Osteocyte (in vitro differentiated cells): ENCODE measurements at regions not wholly inside any gene's neighbourhood (a gene's known extent, or its start where the extent isn't known, plus 50 kb on each side); places are given as distances from the start of the nearest gene placed in this dataset.
"Not testable (repeated sequence)": the region's sequence is repeated elsewhere in the genome, so short reads cannot be mapped to it uniquely, and the experiment has no call there.

Experiments used
- DNase-seq: peaks from one replicate; pipeline ENCODE4 v3.0.0; 2021; ENCODE audit warnings: mixed read lengths; ENCODE audit not compliant: unreplicated experiment; ENCODE audit errors: extremely low spot score
- H3K27ac Mint-ChIP-seq: one replicate; pipeline ENCODE4 v1.8.0; 2021; ENCODE audit warnings: mild to moderate bottlenecking, mixed read lengths; ENCODE audit not compliant: unreplicated experiment
- H3K27me3 Mint-ChIP-seq: one replicate; pipeline ENCODE4 v1.8.0; 2021; ENCODE audit warnings: mixed read lengths; ENCODE audit not compliant: unreplicated experiment
- H3K36me3 Mint-ChIP-seq: one replicate; pipeline ENCODE4 v1.8.0; 2021; ENCODE audit warnings: mixed read lengths; ENCODE audit not compliant: unreplicated experiment
- H3K4me1 Mint-ChIP-seq: one replicate; pipeline ENCODE4 v1.8.0; 2021; ENCODE audit warnings: mixed read lengths; ENCODE audit not compliant: unreplicated experiment
- H3K4me3 Mint-ChIP-seq: one replicate; pipeline ENCODE4 v1.8.0; 2021; ENCODE audit warnings: mild to moderate bottlenecking, moderate library complexity, mixed read lengths; ENCODE audit not compliant: unreplicated experiment
- H3K9me3 Mint-ChIP-seq: one replicate; pipeline ENCODE4 v1.8.0; 2021; ENCODE audit warnings: mixed read lengths; ENCODE audit not compliant: unreplicated experiment
- CTCF ChIP-seq: fragments of 200-600 bp; sonication (generic); IDR thresholded peaks from 2 replicates; pipeline ENCODE4 v1.5.0; 2021; ENCODE audit warnings: antibody characterized with exemption, mild to moderate bottlenecking, moderate library complexity

DNA sequence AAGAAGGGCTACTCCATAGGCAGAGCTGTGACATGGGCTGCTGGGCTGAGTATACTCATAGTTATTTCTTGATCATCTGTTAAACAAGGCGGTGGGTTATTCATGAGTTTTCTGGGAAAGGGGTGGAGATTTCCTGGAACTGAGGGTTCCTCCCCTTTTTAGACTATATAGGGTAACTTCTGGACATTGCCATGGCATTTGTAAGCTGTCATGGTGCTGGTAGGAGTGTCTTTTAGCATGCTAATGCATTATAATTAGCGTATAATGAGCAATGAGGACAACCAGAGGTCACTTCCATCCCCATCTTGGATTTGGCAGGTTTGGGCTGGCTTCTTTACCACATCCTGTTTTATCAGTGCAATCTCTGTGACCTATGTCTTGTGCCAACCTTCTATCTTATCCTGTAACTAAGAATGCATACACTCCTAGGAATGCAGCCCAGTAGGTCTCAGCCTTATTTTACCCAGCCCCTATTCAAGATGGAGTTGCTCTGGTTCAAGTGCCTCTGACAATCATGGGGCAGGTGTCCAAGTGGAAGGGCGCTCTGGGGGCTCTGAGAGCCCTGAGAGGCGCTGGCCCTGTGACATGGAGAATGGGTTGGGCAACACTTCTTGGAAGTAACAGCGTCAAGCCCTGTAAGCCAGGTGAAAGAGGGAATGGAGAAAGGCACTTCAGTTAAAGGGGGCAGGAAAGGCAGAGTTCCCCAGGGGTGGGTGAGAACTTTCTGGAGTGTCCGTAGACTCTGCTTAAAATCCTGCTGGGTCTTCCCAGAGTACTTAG, 354.2 kb upstream of the SULF2 start:
- no peaks in the 10 kb centered on the region for H3K36me3 Mint-ChIP-seq
- H3K27ac Mint-ChIP-seq, result no peak overlapping the region
- no peak for DNase-seq
- no peak for TF ChIP-seq CTCF
- H3K27me3 Mint-ChIP-seq, result peaks cover 56% of the 10 kb centered on the region
- H3K9me3 Mint-ChIP-seq, result peaks cover 4% of the 10 kb centered on the region
- H3K4me3 Mint-ChIP-seq, result no peak overlapping the region
- H3K4me1 Mint-ChIP-seq, result no peaks in the 10 kb centered on the region

DNA sequence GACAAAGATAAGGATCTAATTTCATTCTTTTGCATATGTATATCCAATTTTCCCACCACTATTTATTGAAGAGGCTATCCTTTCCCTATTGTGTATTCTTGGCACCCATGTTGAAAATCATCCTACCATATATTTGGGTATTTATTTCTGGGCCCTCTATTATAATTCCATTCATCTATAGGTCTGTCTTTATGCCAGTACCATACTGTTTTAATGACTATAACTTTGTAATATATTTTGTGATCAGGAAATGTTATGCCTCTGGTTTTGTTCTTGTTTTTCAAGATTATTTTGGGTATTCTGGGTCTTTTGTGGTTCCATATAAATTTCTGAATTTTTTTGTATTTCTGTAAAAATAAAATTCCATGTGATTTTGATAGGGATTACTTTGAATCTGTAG, 347.6 kb upstream of the SULF2 start:
- Mint-ChIP-seq H3K4me3 (no peak overlapping the region), H3K27me3 (peaks cover 53% of the 10 kb centered on the region), H3K9me3 (peaks cover 14% of the 10 kb centered on the region), H3K4me1 (peaks cover 10% of the 10 kb centered on the region), H3K36me3 (peaks cover 2% of the 10 kb centered on the region), H3K27ac (no peak overlapping the region)
- no peak for TF ChIP-seq CTCF
- no peak for DNase-seq

DNA sequence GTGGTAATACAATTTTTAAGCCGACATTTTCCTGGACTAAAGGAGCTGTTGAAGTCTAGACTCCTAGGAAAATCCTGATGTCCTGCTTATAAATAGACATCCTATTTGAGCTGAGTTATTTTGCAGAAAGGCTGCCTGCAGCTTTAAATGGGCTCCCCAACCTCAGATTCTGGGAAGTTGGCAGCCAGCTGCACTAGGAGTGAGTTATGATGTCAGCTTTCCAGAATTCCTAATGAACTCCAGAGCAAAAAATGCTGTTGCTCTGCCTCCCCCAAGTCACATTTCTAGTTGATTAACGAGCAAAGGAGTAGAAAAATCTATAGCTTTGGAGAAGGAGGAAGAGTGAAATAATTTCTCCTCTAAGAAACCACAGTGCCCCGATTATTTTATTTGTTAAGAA, 346.3 kb upstream of the SULF2 start:
- no peak overlapping the region for H3K4me3 Mint-ChIP-seq
- H3K4me1 Mint-ChIP-seq, result peaks cover 10% of the 10 kb centered on the region
- peaks cover 48% of the 10 kb centered on the region for H3K27me3 Mint-ChIP-seq
- DNase-seq, result no peak
- peaks cover 2% of the 10 kb centered on the region for H3K36me3 Mint-ChIP-seq
- no peak for TF ChIP-seq CTCF
- peaks cover 14% of the 10 kb centered on the region for H3K9me3 Mint-ChIP-seq
- H3K27ac Mint-ChIP-seq, result no peak overlapping the region

DNA sequence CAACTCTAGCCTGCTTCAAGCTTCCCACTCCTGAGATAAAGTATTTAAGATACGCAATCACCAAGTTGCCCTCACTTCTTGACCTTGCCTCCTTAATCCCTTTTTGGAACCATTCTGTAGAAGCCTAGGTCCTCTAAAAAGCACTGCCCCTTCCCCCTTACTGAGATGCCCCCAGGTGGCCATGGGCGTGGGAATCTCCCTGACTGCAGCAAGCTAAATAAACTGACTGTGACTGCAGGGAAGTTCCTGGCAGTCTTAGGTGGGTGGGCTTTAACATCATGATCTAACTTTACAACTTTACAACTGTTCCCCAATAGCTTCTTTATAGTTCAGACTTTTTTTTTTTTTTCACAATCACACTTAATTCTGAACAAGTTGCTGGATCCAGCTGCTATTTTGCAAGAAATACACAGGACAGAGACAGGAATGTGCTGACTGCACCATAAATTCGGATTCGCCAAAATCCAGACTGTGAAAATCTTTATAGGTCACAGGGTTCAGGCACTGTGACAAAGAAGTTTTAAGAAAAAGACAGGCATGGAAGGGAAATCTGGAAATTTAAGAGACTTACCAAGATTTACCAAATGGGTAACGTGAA, 344.2 kb upstream of the SULF2 start:
- TF ChIP-seq CTCF, result no peak
- Mint-ChIP-seq H3K4me3 (no peak overlapping the region), H3K9me3 (peaks cover 14% of the 10 kb centered on the region), H3K36me3 (peaks cover 2% of the 10 kb centered on the region), H3K4me1 (peaks cover 10% of the 10 kb centered on the region), H3K27me3 (peaks cover 40% of the 10 kb centered on the region), H3K27ac (no peak overlapping the region)
- DNase-seq, result no peak

DNA sequence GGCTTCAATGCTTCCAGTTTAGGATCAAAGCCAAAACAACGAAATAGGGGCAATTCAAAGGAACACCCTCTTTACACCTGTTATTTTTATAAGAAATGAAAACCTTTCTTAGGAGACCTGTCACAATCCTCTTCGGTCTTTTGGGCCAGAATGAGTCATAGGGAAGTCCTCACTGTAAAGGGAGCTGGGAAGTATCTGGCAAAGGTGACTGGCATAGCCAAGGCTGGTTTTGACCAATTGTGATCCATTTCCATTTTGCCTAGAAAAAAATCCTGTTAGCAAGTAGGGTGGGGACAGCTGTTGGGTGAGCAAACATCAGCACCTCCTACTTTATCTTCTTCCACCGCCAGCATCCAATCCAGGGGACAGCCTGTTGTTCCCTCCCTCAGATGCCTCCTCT, 343.2 kb upstream of the SULF2 start:
- H3K27me3 Mint-ChIP-seq, result peaks cover 32% of the 10 kb centered on the region

GRCh38 chr20:48127964-48128363, 342.7 kb upstream of the SULF2 start:
- H3K27me3 Mint-ChIP-seq, result peaks cover 32% of the 10 kb centered on the region
- not testable (repeated sequence) for H3K27ac Mint-ChIP-seq, DNase-seq, H3K36me3 Mint-ChIP-seq, H3K4me3 Mint-ChIP-seq, H3K4me1 Mint-ChIP-seq, H3K9me3 Mint-ChIP-seq

More for the DNA sequence above, 343.2 kb upstream of the SULF2 start:
- peaks cover 10% of the 10 kb centered on the region for H3K9me3 Mint-ChIP-seq
- H3K4me3 Mint-ChIP-seq, result no peak overlapping the region
- no peak for DNase-seq
- no peak for TF ChIP-seq CTCF
- H3K4me1 Mint-ChIP-seq, result peaks cover 10% of the 10 kb centered on the region
- H3K27ac Mint-ChIP-seq, result no peak overlapping the region
- peaks cover 2% of the 10 kb centered on the region for H3K36me3 Mint-ChIP-seq

- not testable (repeated sequence) for H3K36me3 Mint-ChIP-seq, H3K4me3 Mint-ChIP-seq, H3K9me3 Mint-ChIP-seq, H3K4me1 Mint-ChIP-seq, H3K27ac Mint-ChIP-seq, DNase-seq
- H3K27me3 Mint-ChIP-seq, result peaks cover 32% of the 10 kb centered on the region
Measured at GRCh38 chr20:48127133-48127532, 341.9 kb upstream of the SULF2 start.
